ENCODE measurements at regions not wholly inside any gene's neighbourhood (a gene's known extent, or its start where the extent isn't known, plus 50 kb on each side); places are given as distances from the start of the nearest gene placed in this dataset.
"Not testable (repeated sequence)": the region's sequence is repeated elsewhere in the genome, so short reads cannot be mapped to it uniquely, and the experiment has no call there.

DNA sequence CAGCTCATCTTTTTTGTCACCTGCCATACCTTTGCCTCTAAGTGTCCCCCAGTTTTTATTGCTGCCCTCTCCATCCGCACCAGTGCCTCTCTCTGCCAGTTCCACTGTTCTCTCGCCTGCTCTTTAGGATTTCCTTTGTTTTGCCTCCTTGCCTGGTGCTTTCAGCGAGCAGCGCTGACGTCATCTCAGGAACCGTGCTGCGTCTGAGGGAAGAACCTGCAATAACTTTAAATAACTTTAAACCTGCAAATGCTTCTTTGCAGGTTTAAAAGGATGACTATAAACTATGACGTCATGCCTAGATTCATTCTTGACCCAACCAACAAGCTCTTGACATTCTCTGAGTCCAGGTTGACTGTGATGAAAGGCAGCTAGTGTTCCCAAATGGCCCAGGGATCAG lies 105.1 kb downstream of the LRRC74B start:
- not testable (repeated sequence) for H3K27ac Mint-ChIP-seq, H3K27me3 Mint-ChIP-seq

DNA sequence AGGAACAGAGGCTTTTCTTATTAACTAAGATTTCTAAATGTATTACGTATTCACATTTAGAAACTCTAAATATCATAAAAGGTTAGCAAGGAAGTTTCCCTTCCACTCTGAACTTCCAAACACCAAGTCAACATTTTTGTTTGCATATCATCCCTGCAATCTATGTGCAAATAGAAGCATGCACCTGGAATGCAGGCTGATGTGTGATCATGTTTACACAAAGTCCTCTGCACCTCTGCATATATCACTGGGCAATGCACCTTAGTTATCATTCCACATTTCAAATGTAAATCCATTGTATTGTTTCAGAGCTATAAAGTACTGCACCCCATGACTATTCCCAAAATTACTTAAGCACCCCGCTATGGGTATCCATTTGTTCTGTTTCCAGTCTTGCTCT lies 142.1 kb downstream of the LRRC74B start:
- H3K36me3 Mint-ChIP-seq, H3K27ac Mint-ChIP-seq, H3K4me1 Mint-ChIP-seq: not testable (repeated sequence)

More for the DNA sequence above, 105.1 kb downstream of the LRRC74B start:
- H3K36me3 Mint-ChIP-seq, H3K9me3 Mint-ChIP-seq, H3K4me1 Mint-ChIP-seq: not testable (repeated sequence)
- peak overlapping the region; percentile 40 for H3K4me3 Mint-ChIP-seq

DNA sequence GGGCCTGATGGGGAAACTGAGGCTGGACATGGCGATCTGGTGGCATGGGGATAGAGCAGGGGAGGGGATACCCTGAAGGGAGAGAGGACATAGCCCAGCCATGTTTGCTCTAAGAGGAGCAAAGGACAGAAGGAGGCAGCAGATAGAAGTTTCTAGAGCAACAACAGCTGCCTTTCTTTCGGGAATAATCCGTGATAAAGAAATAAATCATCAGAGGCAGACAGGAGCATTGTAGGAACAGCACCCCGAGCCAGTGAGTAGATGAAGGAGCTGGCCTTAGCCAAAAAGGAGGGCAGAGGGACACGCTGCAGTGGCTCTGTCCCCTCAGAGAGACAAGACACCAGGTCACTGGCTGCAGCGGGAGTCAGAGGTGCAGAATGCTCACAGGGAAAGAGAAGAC lies 166.3 kb downstream of the LRRC74B start:
- H3K4me1 Mint-ChIP-seq, H3K27me3 Mint-ChIP-seq, H3K36me3 Mint-ChIP-seq, H3K9me3 Mint-ChIP-seq, H3K4me3 Mint-ChIP-seq, H3K27ac Mint-ChIP-seq: not testable (repeated sequence)

More for the DNA sequence above, 142.1 kb downstream of the LRRC74B start:
- not testable (repeated sequence) for H3K27me3 Mint-ChIP-seq, H3K4me3 Mint-ChIP-seq, H3K9me3 Mint-ChIP-seq

DNA sequence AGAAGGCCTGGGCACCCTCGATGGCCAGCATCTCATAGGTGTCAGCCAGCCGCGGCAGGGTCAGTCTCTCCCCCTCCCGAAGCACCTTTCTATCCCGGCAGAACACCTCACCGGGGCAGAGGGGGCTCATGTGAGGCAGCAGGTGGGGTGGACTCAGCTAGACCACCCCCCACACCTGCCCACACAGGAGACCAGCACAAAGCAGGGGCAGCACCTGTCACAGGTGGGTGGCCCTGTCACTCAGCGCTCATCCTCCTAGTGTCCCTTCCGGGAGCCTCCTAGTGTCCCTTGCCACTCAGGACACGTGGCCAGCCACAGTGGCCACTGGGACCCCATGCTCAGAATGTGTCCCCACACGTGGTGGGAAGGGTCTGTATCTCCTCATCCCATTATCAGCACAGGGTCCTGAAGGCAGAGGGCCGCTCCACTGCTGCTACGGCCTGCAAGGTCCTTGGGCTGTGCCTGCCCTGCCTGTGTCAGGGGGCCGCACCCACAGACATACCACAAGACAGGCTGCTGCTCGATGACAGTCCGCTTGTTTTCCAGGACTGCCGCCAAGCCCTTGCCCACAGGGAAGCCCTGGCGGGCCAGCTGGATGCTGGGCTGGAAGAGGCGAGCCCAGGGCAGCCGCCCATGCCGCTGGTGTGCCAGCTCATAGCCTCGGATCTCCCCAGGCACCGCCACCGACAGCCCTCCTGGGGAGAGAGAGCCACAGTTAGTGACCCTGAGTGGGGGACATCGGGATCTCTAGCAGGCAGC lies 167.4 kb upstream of the RIMBP3B start:
- not testable (repeated sequence) for H3K27me3 Mint-ChIP-seq, H3K36me3 Mint-ChIP-seq, H3K9me3 Mint-ChIP-seq, H3K27ac Mint-ChIP-seq, H3K4me1 Mint-ChIP-seq, H3K4me3 Mint-ChIP-seq

DNA sequence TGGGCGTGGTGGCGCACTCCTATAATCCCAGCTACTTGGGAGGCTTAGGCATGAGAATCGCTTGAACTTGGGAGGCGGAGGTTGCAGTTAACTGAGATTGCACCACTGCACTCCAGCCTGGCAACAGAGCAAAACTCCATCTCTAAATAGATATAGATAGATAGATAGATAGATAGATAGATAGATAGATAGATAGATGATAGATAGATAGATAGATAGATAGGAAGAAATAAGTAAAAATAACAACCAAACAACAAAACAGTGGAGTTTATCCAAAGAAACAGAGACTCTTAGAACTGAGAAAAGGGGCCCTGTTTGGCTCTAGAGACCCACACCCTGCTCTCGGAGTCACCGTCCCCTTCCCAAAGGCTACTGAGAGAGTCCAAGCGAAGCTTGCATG lies 158.7 kb upstream of the RIMBP3B start:
- H3K27ac Mint-ChIP-seq, H3K36me3 Mint-ChIP-seq, H3K9me3 Mint-ChIP-seq: not testable (repeated sequence)

DNA sequence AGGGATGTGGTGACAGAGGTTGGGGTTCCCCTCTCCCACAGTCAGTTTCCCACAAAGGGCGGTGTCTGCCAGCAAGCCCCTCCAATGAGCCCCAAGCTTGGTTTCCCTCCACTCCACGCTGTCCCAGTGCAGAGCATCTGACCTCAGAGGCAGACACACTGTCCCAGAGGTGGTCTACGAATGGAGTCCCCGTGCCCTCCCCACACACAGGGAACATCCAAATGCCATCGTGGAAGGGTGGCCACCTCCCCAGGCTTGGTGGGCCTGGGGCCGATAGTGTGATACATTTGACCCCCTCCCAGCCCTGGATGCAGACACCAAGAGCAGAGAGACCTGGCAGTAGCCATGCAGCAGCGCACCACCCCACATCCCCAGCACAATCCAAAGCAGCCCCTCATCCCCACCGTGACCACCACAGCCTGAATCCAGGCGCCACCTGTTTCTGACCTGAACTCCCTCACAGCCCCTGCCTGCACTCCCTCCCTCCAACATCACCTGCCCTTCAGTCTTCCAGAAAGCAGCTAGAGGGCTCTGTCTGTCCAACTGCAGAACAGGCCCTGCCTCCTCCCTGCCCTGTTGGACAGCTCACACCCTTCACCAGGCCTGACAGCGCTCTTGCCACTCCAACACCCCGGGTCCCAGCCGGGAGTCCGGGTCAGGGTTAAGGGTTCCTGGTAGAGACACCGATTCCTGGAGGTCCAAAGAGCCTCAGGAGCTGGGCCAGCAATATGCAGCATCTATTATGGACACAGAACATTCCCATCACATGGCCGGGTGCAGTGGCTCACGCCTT lies 156.5 kb upstream of the RIMBP3B start:
- not testable (repeated sequence) for H3K9me3 Mint-ChIP-seq, H3K27ac Mint-ChIP-seq, H3K36me3 Mint-ChIP-seq, H3K4me3 Mint-ChIP-seq, H3K4me1 Mint-ChIP-seq, H3K27me3 Mint-ChIP-seq

More for the DNA sequence above, 158.7 kb upstream of the RIMBP3B start:
- not testable (repeated sequence) for H3K4me1 Mint-ChIP-seq, H3K27me3 Mint-ChIP-seq, H3K4me3 Mint-ChIP-seq

GRCh38 chr22:21251435-21251834 lies 132.1 kb upstream of the RIMBP3B start:
- H3K27me3 Mint-ChIP-seq, H3K4me3 Mint-ChIP-seq, H3K4me1 Mint-ChIP-seq, H3K36me3 Mint-ChIP-seq, H3K27ac Mint-ChIP-seq, H3K9me3 Mint-ChIP-seq: not testable (repeated sequence)

- not testable (repeated sequence) for H3K27me3 Mint-ChIP-seq, H3K9me3 Mint-ChIP-seq, H3K4me1 Mint-ChIP-seq, H3K4me3 Mint-ChIP-seq, H3K36me3 Mint-ChIP-seq, H3K27ac Mint-ChIP-seq
These were observed 100.9 kb upstream of the RIMBP3B start for GRCh38 chr22:21282646-21283045.

DNA sequence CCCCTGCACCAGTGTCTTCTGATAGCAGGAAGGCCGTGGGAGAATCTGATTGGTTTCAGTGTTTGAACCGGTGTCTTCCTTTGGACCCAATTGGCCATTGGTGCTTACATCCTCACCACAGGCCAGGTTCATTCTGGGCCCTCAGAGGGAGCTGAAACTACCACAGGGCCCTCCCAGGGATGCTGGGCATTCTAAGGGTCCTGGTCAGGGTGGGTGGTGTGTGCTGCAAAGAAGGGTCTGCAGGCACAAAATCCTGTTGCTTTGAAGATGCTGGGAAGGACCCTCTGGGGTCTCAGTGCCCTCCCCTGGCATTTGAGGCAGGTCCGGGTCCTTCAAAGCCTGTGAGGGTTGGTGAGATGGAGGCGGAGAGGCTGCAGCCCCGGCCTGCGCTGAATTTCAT lies 89.8 kb upstream of the RIMBP3B start:
- not testable (repeated sequence) for H3K27me3 Mint-ChIP-seq, H3K4me1 Mint-ChIP-seq, H3K36me3 Mint-ChIP-seq, H3K4me3 Mint-ChIP-seq, H3K27ac Mint-ChIP-seq, H3K9me3 Mint-ChIP-seq

- H3K27me3 Mint-ChIP-seq, H3K4me1 Mint-ChIP-seq, H3K36me3 Mint-ChIP-seq, H3K27ac Mint-ChIP-seq, H3K4me3 Mint-ChIP-seq, H3K9me3 Mint-ChIP-seq: not testable (repeated sequence)
These were observed 55.9 kb upstream of the RIMBP3B start for GRCh38 chr22:21327629-21328028.
